Neural cell (in vitro differentiated cells): ENCODE measurements at regions not wholly inside any gene's neighbourhood (a gene's known extent, or its start where the extent isn't known, plus 50 kb on each side); places are given as distances from the start of the nearest gene placed in this dataset.

Source experiments
- H2AFZ ChIP-seq: fragments of 200-600, 300-800 bp; sonication (generic), shearing (Covaris generic); 2 replicates; pipeline ENCODE4 v1.6.0; 2014; ENCODE audit warnings: low read depth, mild to moderate bottlenecking, antibody characterized with exemption, low read length, moderate library complexity
- H3F3A ChIP-seq: fragments of 200-600 bp; shearing (Covaris generic); 2 replicates; pipeline ENCODE4 v1.6.1; 2016; ENCODE audit warnings: mild to moderate bottlenecking, moderate library complexity, mixed read lengths, antibody characterized with exemption, low read length; ENCODE audit not compliant: insufficient read depth, poor library complexity, severe bottlenecking
- H3K27ac ChIP-seq: fragments of 200-600, 300-800 bp; sonication (generic), shearing (Covaris generic); 2 replicates; pipeline ENCODE4 v1.5.1; 2014; ENCODE audit warnings: mild to moderate bottlenecking, low read length, moderate library complexity
- H3K27me3 ChIP-seq: fragments of 300-800, 200-600 bp; sonication (generic), shearing (Covaris generic); 2 replicates; pipeline ENCODE4 v1.6.0; 2014; ENCODE audit warnings: mild to moderate bottlenecking, low read depth, low read length, moderate library complexity; ENCODE audit not compliant: insufficient read depth
- H3K36me3 ChIP-seq: fragments of 300-800, 200-600 bp; sonication (generic), shearing (Covaris generic); 2 replicates; pipeline ENCODE4 v1.5.1; 2014; ENCODE audit warnings: mild to moderate bottlenecking, antibody characterized with exemption, low read length, moderate library complexity; ENCODE audit not compliant: insufficient read depth
- H3K4me2 ChIP-seq: fragments of 300-800, 200-600 bp; sonication (generic), shearing (Covaris generic); 2 replicates; pipeline ENCODE4 v1.6.0; 2014; ENCODE audit warnings: mild to moderate bottlenecking, low read length
- H3K4me3 ChIP-seq: fragments of 300-800, 200-600 bp; sonication (generic), shearing (Covaris generic); 2 replicates; pipeline ENCODE4 v1.5.1; 2014; ENCODE audit warnings: mild to moderate bottlenecking, low read length, moderate library complexity
- H3K79me2 ChIP-seq: fragments of 200-600 bp; shearing (Covaris generic); replicated peaks from 2 replicates; pipeline ENCODE4 v1.6.0; 2014; ENCODE audit warnings: mild to moderate bottlenecking, low read length, moderate library complexity; ENCODE audit not compliant: insufficient read depth
- H3K9ac ChIP-seq: fragments of 300-800, 200-600 bp; sonication (generic), shearing (Covaris generic); 2 replicates; pipeline ENCODE4 v1.6.1; 2016; ENCODE audit warnings: mild to moderate bottlenecking, low read length, mixed read lengths
- H3K9me2 ChIP-seq: fragments of 200-600 bp; shearing (Covaris generic); 2 replicates; pipeline ENCODE4 v1.6.1; 2016; ENCODE audit warnings: mild to moderate bottlenecking, low read length, mixed read lengths; ENCODE audit not compliant: insufficient read depth
- H3K9me3 ChIP-seq: fragments of 200-600, 300-800 bp; sonication (generic), shearing (Covaris generic); 2 replicates; pipeline ENCODE4 v1.6.1; 2016; ENCODE audit warnings: mild to moderate bottlenecking, mixed run types, low read length, moderate library complexity, mixed read lengths
- H4K20me1 ChIP-seq: fragments of 200-600 bp; shearing (Covaris generic); 2 replicates; pipeline ENCODE4 v1.6.1; 2016; ENCODE audit warnings: mild to moderate bottlenecking, mixed run types; ENCODE audit not compliant: insufficient read depth
- CTCF ChIP-seq: fragments of 450-650 bp; IDR thresholded peaks from 2 replicates; pipeline ENCODE4 v1.5.1; 2014; ENCODE audit warnings: antibody characterized with exemption, mild to moderate bottlenecking, moderate library complexity; ENCODE audit not compliant: poor library complexity, severe bottlenecking
- EP300 ChIP-seq: fragments of 450-650 bp; conservative IDR thresholded peaks from 2 replicates; pipeline ENCODE4 v1.6.1; 2014; ENCODE audit warnings: antibody characterized with exemption, mild to moderate bottlenecking, moderate library complexity; ENCODE audit not compliant: poor library complexity, severe bottlenecking
- EZH2 ChIP-seq: fragments of 200-600, 300-800 bp; shearing (Covaris generic), sonication (generic); IDR thresholded peaks from 2 replicates; pipeline ENCODE4 v1.6.1; 2014; ENCODE audit warnings: antibody characterized with exemption, low read length, borderline replicate concordance, mild to moderate bottlenecking; ENCODE audit not compliant: insufficient read depth, poor library complexity, severe bottlenecking
- MXI1 ChIP-seq: fragments of 450-650 bp; conservative IDR thresholded peaks from 2 replicates; pipeline ENCODE4 v1.6.1; 2014; ENCODE audit warnings: antibody characterized with exemption, mild to moderate bottlenecking; ENCODE audit not compliant: poor library complexity, severe bottlenecking
- POLR2AphosphoS5 ChIP-seq: IDR thresholded peaks from 2 replicates; pipeline ENCODE4 v1.6.1; 2012
- RAD21 ChIP-seq: fragments of 450-650 bp; conservative IDR thresholded peaks from 2 replicates; pipeline ENCODE4 v1.6.1; 2014; ENCODE audit warnings: antibody characterized with exemption, mild to moderate bottlenecking, moderate library complexity
- REST ChIP-seq: IDR thresholded peaks from 2 replicates; pipeline ENCODE4 v1.6.1; 2012; ENCODE audit warnings: borderline replicate concordance
- SMC3 ChIP-seq: fragments of 450-650 bp; conservative IDR thresholded peaks from 2 replicates; pipeline ENCODE4 v1.6.1; 2014; ENCODE audit warnings: antibody characterized with exemption, mild to moderate bottlenecking, moderate library complexity; ENCODE audit not compliant: poor library complexity
- TAF1 ChIP-seq: IDR thresholded peaks from 2 replicates; pipeline ENCODE4 v1.6.1; 2012; ENCODE audit warnings: low read depth

GRCh38 chr6:122918714-122919113 is 77.3 kb upstream of the CLVS2 start:
- Histone ChIP-seq H3K27me3 (no peaks in the 10 kb centered on the region), H3K9ac (no peak overlapping the region), H3K9me2 (no peaks in the 10 kb centered on the region), H3K27ac (no peak overlapping the region), H2AFZ (no peak overlapping the region), H3F3A (no peaks in the 10 kb centered on the region), H3K4me3 (no peak overlapping the region), H3K4me2 (no peak overlapping the region), H3K9me3 (no peaks in the 10 kb centered on the region), H4K20me1 (no peaks in the 10 kb centered on the region), H3K79me2 (no peaks in the 10 kb centered on the region), H3K36me3 (no peaks in the 10 kb centered on the region)
- no peak for TF ChIP-seq EP300
- TF ChIP-seq POLR2AphosphoS5, result no peak
- TF ChIP-seq MXI1, result no peak

GRCh38 chr6:122930252-122931180 is 65.5 kb upstream of the CLVS2 start:
- H4K20me1 ChIP-seq, result no peaks in the 10 kb centered on the region
- no peak overlapping the region for H3K4me3 ChIP-seq
- no peaks in the 10 kb centered on the region for H3K9me3 ChIP-seq
- H3K9me2 ChIP-seq, result no peaks in the 10 kb centered on the region
- H3F3A ChIP-seq, result no peaks in the 10 kb centered on the region
- no peaks in the 10 kb centered on the region for H3K27me3 ChIP-seq
- H3K36me3 ChIP-seq, result no peaks in the 10 kb centered on the region
- no peak for TF ChIP-seq CTCF
- no peak for TF ChIP-seq REST
- TF ChIP-seq SMC3, result no peak
- TF ChIP-seq RAD21, result no peak
- TF ChIP-seq POLR2AphosphoS5, result no peak
- TF ChIP-seq TAF1, result no peak
- no peak for TF ChIP-seq MXI1
- TF ChIP-seq EP300, result no peak
- TF ChIP-seq EZH2, result no peak
- H3K9ac ChIP-seq, result no peak overlapping the region
- no peaks in the 10 kb centered on the region for H3K79me2 ChIP-seq
- no peak overlapping the region for H3K4me2 ChIP-seq
- H2AFZ ChIP-seq, result no peak overlapping the region
- H3K27ac ChIP-seq, result no peak overlapping the region
